Lung (tissue), 11 donors: ENCODE measurements at regions not wholly inside any gene's neighbourhood (a gene's known extent, or its start where the extent isn't known, plus 50 kb on each side); places are given as distances from the start of the nearest gene placed in this dataset.

ENCODE experiments used
- ATAC-seq: fragments of 200-7000 bp; cut with Tn5 transposase; one replicate; pipeline ENCODE4 v1.9.1; 2020; ENCODE audit warnings: moderate number of reproducible peaks; ENCODE audit not compliant: insufficient read depth, low FRiP score
- DNase-seq, 3 donors: peaks; one replicate each; pipeline ENCODE4 v3.0.0-alpha.2; 2013 to 2017
- H3K27ac ChIP-seq, 2 donors: one replicate each; pipeline ENCODE4 v1.5.1; 2013; ENCODE audit warnings: mild to moderate bottlenecking in 2 of 2, moderate library complexity in 2 of 2, control low read depth in 1 of 2, inconsistent platforms in 1 of 2, low read depth in 1 of 2, low read length in 1 of 2
- H3K27me3 ChIP-seq, 3 donors: one replicate each; pipeline ENCODE4 v1.5.1; 2013; ENCODE audit warnings: low read length in 2 of 3; ENCODE audit not compliant: control insufficient read depth in 3 of 3, insufficient read depth in 3 of 3
- H3K36me3 ChIP-seq, 4 donors: one replicate each; pipeline ENCODE4 v1.5.1; 2013; ENCODE audit warnings: low read length in 4 of 4, mild to moderate bottlenecking in 1 of 4, moderate library complexity in 1 of 4; ENCODE audit not compliant: control insufficient read depth in 4 of 4, insufficient read depth in 4 of 4
- H3K4me1 ChIP-seq, 5 donors: one replicate each; pipeline ENCODE4 v1.5.1; 2013; ENCODE audit warnings: low read length in 5 of 5, mild to moderate bottlenecking in 2 of 5, moderate library complexity in 1 of 5; ENCODE audit not compliant: control insufficient read depth in 5 of 5, insufficient read depth in 5 of 5
- H3K4me3 ChIP-seq: one replicate; pipeline ENCODE4 v1.5.1; 2013; ENCODE audit warnings: mild to moderate bottlenecking, control low read depth, moderate library complexity
- H3K9ac ChIP-seq, 2 donors: one replicate each; pipeline ENCODE4 v1.5.1; 2013; ENCODE audit warnings: low read length in 2 of 2, control low read depth in 1 of 2; ENCODE audit not compliant: insufficient read depth in 1 of 2
- H3K9me3 ChIP-seq, 4 donors: one replicate each; pipeline ENCODE4 v1.5.1; 2013; ENCODE audit warnings: low read length in 3 of 4, mild to moderate bottlenecking in 1 of 4, moderate library complexity in 1 of 4; ENCODE audit not compliant: control insufficient read depth in 4 of 4, insufficient read depth in 3 of 4
- WGBS, 2 donors: extraction: QIAGEN DNeasy Blood & Tissue Kit; methylation state at CpG; one replicate each; pipeline ENCODE4 v1.1.7; 2013; 5-methylcytosine and 5-hydroxymethylcytosine counted together
- TF ChIP-seq, protein P1 (sequence below): IDR thresholded peaks from 2 replicates; pipeline ENCODE4 v1.5.1; 2012; ENCODE audit warnings: mild to moderate bottlenecking; ENCODE audit errors: control extremely low read depth, extremely low read depth
- donor health status: control.
- donor health status: control.
- donor health status: Bipolar disorder and iron deficiency.
- donor health status: healthy.
- donor health status: DM: yes; HTN: yes; CAD: no.

GRCh38 chr6:153328194-153328593 lies 197.1 kb upstream of the RGS17 start:
- no peaks in the 10 kb centered on the region for H3K9me3 ChIP-seq
- TF ChIP-seq, protein P1, sequence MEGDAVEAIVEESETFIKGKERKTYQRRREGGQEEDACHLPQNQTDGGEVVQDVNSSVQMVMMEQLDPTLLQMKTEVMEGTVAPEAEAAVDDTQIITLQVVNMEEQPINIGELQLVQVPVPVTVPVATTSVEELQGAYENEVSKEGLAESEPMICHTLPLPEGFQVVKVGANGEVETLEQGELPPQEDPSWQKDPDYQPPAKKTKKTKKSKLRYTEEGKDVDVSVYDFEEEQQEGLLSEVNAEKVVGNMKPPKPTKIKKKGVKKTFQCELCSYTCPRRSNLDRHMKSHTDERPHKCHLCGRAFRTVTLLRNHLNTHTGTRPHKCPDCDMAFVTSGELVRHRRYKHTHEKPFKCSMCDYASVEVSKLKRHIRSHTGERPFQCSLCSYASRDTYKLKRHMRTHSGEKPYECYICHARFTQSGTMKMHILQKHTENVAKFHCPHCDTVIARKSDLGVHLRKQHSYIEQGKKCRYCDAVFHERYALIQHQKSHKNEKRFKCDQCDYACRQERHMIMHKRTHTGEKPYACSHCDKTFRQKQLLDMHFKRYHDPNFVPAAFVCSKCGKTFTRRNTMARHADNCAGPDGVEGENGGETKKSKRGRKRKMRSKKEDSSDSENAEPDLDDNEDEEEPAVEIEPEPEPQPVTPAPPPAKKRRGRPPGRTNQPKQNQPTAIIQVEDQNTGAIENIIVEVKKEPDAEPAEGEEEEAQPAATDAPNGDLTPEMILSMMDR = no peak
- H3K27ac ChIP-seq = no peak overlapping the region
- no peaks in the 10 kb centered on the region for H3K36me3 ChIP-seq
- no peak overlapping the region for H3K9ac ChIP-seq
- WGBS, 2 donors = 90% methylated on average over 5 of the region's 5 CpGs
- H3K4me3 ChIP-seq = no peak overlapping the region
- DNase-seq = no peak
- no peaks in the 10 kb centered on the region for H3K4me1 ChIP-seq
- no peak for ATAC-seq
- no peaks in the 10 kb centered on the region for H3K27me3 ChIP-seq

GRCh38 chr6:153325661-153326060 lies 194.6 kb upstream of the RGS17 start:
- no peak for ATAC-seq
- 70 to 82% methylated on average over 1 of the region's 1 CpG for WGBS, 2 donors
- no peak overlapping the region for H3K9ac ChIP-seq

GRCh38 chr6:153312634-153313033 lies 181.6 kb upstream of the RGS17 start:
- WGBS, 2 donors = 15 to 18% methylated on average over 3 of the region's 3 CpGs
- H3K9me3 ChIP-seq = no peaks in the 10 kb centered on the region
- no peaks in the 10 kb centered on the region for H3K36me3 ChIP-seq
- DNase-seq (peak; percentile 47 to 65 (median 64)), ATAC-seq (no peak)
- H3K4me3 ChIP-seq = no peak overlapping the region
- H3K4me1 ChIP-seq = peaks cover 0 to 5% (median 0%) of the 10 kb centered on the region in 5 donors
- no peak overlapping the region for H3K27ac ChIP-seq
- no peak overlapping the region for H3K9ac ChIP-seq
- H3K27me3 ChIP-seq = no peaks in the 10 kb centered on the region
- TF ChIP-seq, protein P1 = no peak

More at GRCh38 chr6:153325661-153326060, 194.6 kb upstream of the RGS17 start:
- Histone ChIP-seq H3K9me3 (no peaks in the 10 kb centered on the region), H3K4me1 (no peaks in the 10 kb centered on the region), H3K27ac (no peak overlapping the region), H3K4me3 (no peak overlapping the region), H3K27me3 (no peaks in the 10 kb centered on the region), H3K36me3 (no peaks in the 10 kb centered on the region)
- TF ChIP-seq, protein P1 = no peak
- DNase-seq = no peak

DNA sequence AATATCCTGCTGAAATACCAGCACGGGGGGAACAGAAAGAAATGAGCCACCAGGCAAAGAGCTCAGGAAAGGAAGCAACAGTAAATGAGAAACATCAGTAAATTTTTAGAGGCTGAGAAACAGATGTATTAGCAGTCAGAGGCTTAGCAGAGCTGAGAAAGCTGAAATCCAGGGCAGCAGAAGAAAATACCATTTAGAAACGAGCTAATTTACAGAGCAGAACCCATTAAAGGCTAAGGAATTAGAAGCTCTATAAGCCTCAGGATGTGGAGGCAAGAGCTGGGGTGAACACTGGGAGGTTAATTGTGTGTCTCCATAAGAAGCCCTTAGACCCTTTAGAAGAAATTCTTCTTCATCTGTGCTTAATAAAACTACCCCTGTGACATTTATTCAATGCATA lies 178.6 kb upstream of the RGS17 start:
- ATAC-seq = no peak
- 42 to 54% methylated on average over 2 of the region's 2 CpGs for WGBS, 2 donors

More for the DNA sequence above, 178.6 kb upstream of the RGS17 start:
- no peaks in the 10 kb centered on the region for H3K36me3 ChIP-seq
- no peak overlapping the region for H3K9ac ChIP-seq
- no peaks in the 10 kb centered on the region for H3K27me3 ChIP-seq
- TF ChIP-seq, protein P1 = no peak
- DNase-seq = no peak
- H3K9me3 ChIP-seq = no peaks in the 10 kb centered on the region
- no peak overlapping the region for H3K4me3 ChIP-seq
- no peak overlapping the region for H3K27ac ChIP-seq
- H3K4me1 ChIP-seq = peaks cover 0 to 5% (median 0%) of the 10 kb centered on the region in 5 donors
